Frontal cortex (tissue), 3 donors: ENCODE measurements at regions not wholly inside any gene's neighbourhood (a gene's known extent, or its start where the extent isn't known, plus 50 kb on each side); places are given as distances from the start of the nearest gene placed in this dataset.

Source experiments
- DNase-seq, 2 donors: peaks; one replicate each; pipeline ENCODE4 v3.0.0; 2012; ENCODE audit warnings: low spot score in 2 of 2
- FAIRE-seq: peaks from 2 replicates; lab custom pipeline; 2012; peaks lifted over from hg19 to GRCh38; lab: Jason Lieb, UNC
- donor health status: control.
- donor health status: control.
- donor health status: control.

GRCh38 chr6:25061289-25061936 is 125.7 kb upstream of the RIPOR2 start:
- no peak for DNase-seq
- FAIRE-seq = no peak

- no peak for FAIRE-seq
- DNase-seq = no peak
Observed at GRCh38 chr6:25062070-25062811, 126.5 kb upstream of the RIPOR2 start.

GRCh38 chr6:25064006-25064405 is 128.2 kb upstream of the RIPOR2 start:
- DNase-seq (no peak), FAIRE-seq (no peak)

- FAIRE-seq (no peak), DNase-seq (no peak)
Observed at GRCh38 chr6:25065666-25066065, 129.9 kb upstream of the RIPOR2 start.

GRCh38 chr6:25066593-25066992 is 130.8 kb upstream of the RIPOR2 start:
- DNase-seq (no peak), FAIRE-seq (no peak)

GRCh38 chr6:25068866-25069265 is 133.1 kb upstream of the RIPOR2 start:
- DNase-seq (no peak), FAIRE-seq (no peak)

GRCh38 chr6:25070547-25071366 is 135.0 kb upstream of the RIPOR2 start:
- FAIRE-seq (peak; percentile 53), DNase-seq (peak; percentile 33 to 58)

GRCh38 chr6:25078141-25078540 is 142.4 kb upstream of the RIPOR2 start:
- DNase-seq (no peak), FAIRE-seq (no peak)

GRCh38 chr6:25083784-25084507 is 148.2 kb upstream of the RIPOR2 start:
- FAIRE-seq (no peak), DNase-seq (no peak)

GRCh38 chr6:25084508-25084833 is 148.7 kb upstream of the RIPOR2 start:
- no peak for DNase-seq
- no peak for FAIRE-seq

- DNase-seq (no peak), FAIRE-seq (no peak)
Observed at GRCh38 chr6:25085756-25086155, 150.0 kb upstream of the RIPOR2 start.

GRCh38 chr6:25086500-25087091 is 150.8 kb upstream of the RIPOR2 start:
- DNase-seq = no peak
- FAIRE-seq = no peak

GRCh38 chr6:25088513-25088912 is 152.8 kb upstream of the RIPOR2 start:
- DNase-seq = no peak

GRCh38 chr6:25089442-25089841 is 153.7 kb upstream of the RIPOR2 start:
- FAIRE-seq (no peak), DNase-seq (no peak)

More at GRCh38 chr6:25088513-25088912, 152.8 kb upstream of the RIPOR2 start:
- no peak for FAIRE-seq

GRCh38 chr6:25094726-25095125 is 159.0 kb upstream of the RIPOR2 start:
- DNase-seq = no peak
- FAIRE-seq = no peak

GRCh38 chr6:25100288-25100687 is 164.5 kb upstream of the RIPOR2 start:
- DNase-seq = no peak
- FAIRE-seq = no peak

GRCh38 chr6:25103603-25104002 is 167.8 kb upstream of the RIPOR2 start:
- no peak for DNase-seq
- no peak for FAIRE-seq

GRCh38 chr6:25105070-25105925 is 169.5 kb upstream of the RIPOR2 start:
- FAIRE-seq (no peak), DNase-seq (no peak)

- FAIRE-seq (no peak), DNase-seq (no peak)
Observed at GRCh38 chr6:25107218-25107617, 171.5 kb upstream of the RIPOR2 start.
